Fibroblast of skin of back (primary cell): ENCODE measurements at regions not wholly inside any gene's neighbourhood (a gene's known extent, or its start where the extent isn't known, plus 50 kb on each side); places are given as distances from the start of the nearest gene placed in this dataset.

Experiments
- DNase-seq: peaks from one replicate; pipeline ENCODE4 v3.0.0-alpha.2; 2013

GRCh38 chr3:7915356-7915755 is 586.3 kb upstream of the LMCD1 start:
- DNase-seq, result no peak

DNA sequence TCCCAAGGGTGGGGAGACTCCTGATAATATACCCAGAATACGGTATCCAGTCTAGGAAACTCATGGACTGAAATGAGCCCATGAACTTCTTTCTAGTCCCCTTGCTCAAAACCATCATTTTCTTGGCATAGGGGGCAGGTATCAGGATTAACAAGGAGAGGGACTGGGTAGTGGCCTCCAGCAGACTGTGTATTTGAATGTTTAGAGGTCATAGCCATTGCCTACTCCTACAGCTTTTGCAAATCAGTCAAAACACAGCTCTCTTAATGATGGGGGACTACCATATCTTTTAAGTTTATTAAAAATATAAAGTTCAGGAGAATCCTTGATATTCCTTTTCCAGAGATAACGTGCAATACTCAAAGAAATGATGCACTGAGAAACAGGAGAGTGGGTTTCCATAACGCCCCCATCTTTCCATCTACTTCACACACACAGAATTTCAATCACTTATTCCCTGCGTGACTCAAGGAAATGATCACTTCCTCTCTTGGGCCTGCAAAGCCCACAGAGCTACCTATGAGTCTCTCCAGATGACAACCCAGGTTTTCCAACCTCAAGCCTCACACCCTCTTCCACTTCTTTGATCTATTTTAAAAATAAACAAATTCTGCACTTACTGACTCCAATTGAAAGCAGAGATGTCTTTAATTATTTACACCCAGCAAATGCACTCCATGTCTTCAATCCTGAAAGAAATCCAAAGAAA is 584.0 kb upstream of the LMCD1 start:
- DNase-seq, result no peak

- no peak for DNase-seq
These were observed 581.4 kb upstream of the LMCD1 start for GRCh38 chr3:7920211-7920610.

DNA sequence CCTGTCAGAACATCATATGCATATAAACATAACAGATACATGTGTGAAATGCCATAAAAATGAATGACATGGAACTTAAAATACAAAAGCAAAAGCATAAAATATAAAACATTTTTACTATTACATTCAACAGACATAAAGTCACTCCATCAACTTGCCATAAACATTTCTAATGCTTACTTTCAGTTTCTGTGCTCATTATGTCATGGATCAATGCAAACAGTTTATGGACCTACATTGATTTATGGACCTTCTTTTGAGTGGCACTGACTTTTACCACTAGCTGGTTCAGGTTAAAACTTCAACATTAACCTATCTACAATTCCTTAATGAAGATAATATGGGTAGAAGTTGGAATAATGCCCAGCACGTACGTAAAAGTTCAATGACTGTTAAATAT is 577.4 kb upstream of the LMCD1 start:
- DNase-seq, result no peak

- DNase-seq, result no peak
These were observed 574.6 kb upstream of the LMCD1 start for GRCh38 chr3:7927015-7927414.

DNA sequence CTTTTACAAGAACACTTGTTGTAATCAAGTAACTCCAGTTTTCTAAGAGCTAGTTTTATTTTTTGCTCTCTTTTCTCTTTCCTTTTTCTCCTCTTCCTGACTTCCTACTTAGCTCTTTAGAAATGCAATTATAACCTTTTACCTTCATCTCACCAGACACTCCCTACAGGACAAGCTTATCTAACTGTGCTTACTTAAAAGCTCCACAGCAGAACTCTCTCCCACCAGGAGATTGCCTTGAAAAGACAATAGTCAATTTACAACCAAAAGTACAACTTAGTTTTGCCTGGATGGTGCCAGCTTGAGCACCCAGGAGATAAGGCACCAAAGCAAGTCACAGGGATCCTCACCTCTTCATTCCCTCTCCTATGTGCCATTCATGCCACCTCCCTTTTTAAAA is 573.8 kb upstream of the LMCD1 start:
- DNase-seq, result no peak

DNA sequence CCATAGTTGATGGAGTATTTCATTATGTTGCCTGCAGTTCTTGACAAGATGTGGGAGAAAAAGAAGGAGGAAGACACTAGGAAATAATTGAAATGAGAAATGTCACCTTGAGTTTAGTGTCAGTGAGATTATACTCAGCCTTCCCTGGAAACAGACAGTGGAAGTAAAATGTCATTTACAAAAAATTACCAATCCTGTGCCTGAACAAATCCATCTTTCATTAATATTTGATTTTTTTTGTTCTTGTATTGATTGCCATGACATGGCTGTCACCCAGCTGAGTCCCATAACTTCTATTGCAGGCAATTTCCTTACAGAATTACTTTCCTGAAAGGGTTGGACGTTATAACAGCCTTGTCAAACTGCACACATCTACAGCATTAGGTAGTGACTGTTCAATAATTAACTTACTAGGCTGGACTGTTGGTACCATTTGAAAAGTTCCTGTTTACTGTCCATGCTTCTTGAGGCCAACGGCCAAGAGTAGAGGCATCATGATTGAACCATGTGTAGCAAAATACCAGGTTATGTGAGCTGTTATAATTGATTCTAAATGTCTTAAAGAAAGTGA is 572.2 kb upstream of the LMCD1 start:
- DNase-seq, result no peak

GRCh38 chr3:7934362-7934761 is 567.3 kb upstream of the LMCD1 start:
- no peak for DNase-seq

DNA sequence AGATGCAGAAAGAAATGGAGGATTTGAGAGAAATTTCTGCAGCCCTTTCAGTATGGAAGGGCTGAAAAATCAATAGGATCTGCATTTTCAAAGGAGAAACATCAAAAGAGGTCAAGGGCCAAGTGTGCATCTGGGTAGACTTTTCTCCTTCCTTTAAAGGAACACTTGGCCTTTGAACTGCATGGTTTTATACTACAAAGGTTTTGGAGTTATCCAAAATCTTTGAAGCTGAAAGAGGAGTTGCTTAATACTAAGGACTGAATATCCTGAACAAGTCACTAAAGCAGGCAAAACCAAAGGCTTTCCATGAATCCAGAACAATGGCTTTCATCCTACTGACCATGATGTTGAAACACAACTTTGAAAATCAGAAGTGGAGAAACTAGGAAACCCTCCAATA is 553.7 kb upstream of the LMCD1 start:
- DNase-seq, result no peak

DNA sequence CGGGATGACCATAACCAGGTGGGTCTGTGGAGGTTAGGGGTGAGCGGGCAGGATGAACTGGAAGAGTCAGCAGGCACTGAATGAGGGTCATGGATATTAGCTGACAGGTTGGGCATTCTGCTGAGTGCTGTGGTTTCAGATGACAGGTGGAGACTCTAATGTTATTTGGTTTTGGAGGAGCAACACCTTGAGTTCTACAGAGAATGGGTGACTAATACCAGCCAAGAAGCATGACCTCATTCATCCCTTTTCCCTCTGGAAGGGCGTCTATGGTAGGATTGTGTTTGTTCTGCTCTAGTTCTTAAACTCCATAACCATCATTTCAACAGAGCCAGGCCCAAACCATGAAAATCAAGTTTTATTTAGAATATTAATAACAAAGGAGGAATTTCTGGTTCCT is 550.7 kb upstream of the LMCD1 start:
- no peak for DNase-seq

GRCh38 chr3:7953449-7954014 is 548.1 kb upstream of the LMCD1 start:
- no peak for DNase-seq

- DNase-seq, result no peak
These were observed 544.6 kb upstream of the LMCD1 start for GRCh38 chr3:7957024-7957423.

- no peak for DNase-seq
These were observed 542.5 kb upstream of the LMCD1 start for GRCh38 chr3:7959094-7959493.

DNA sequence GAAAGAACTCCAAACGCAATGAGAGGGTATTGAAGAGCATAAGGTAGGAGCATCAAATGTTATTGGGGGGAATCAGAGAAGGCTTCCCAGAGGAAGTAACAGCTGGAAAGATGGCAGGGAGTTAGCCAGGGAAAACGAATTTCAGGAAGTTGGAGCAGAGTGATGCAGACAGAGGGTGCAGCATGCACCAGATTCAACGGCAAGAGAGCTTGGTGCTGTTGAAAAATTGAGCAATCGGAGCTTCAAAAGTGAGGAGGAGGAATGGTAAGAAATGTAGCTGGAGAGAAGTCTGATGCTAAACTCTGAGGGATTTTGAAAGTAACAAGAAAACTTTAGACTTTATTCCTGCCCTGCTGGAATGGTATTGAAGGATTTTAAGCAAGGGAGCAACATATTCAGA is 541.0 kb upstream of the LMCD1 start:
- DNase-seq, result no peak

DNA sequence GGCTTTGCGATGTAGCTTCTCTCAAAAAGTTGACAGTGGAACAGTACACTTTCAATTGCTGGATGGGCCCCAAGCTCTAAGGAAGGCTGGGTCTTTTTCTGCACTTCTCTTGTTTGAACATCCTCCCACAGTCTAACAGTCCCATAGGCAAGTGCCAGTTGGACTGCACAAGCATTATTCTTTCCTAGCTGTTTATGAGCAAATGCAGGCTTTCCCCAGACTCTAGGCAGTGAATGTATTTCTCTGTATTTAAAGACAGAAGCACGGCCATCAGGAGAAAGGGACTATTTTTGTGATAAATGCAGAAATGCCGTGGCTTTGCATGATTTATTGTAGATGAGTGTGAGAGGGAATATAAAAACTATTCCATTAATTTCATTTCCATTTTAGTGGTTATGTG is 539.3 kb upstream of the LMCD1 start:
- no peak for DNase-seq

- no peak for DNase-seq
These were observed 536.7 kb upstream of the LMCD1 start for GRCh38 chr3:7964899-7965298.

- DNase-seq, result no peak
These were observed 528.6 kb upstream of the LMCD1 start for GRCh38 chr3:7973006-7973405.

- DNase-seq, result peak; percentile 66
These were observed 524.2 kb upstream of the LMCD1 start for GRCh38 chr3:7977245-7978086.

GRCh38 chr3:7978087-7978422 is 523.6 kb upstream of the LMCD1 start:
- DNase-seq, result peak; percentile 11

- no peak for DNase-seq
These were observed 519.5 kb upstream of the LMCD1 start for GRCh38 chr3:7982126-7982525.

- no peak for DNase-seq
These were observed 502.2 kb upstream of the LMCD1 start for GRCh38 chr3:7999384-7999783.

DNA sequence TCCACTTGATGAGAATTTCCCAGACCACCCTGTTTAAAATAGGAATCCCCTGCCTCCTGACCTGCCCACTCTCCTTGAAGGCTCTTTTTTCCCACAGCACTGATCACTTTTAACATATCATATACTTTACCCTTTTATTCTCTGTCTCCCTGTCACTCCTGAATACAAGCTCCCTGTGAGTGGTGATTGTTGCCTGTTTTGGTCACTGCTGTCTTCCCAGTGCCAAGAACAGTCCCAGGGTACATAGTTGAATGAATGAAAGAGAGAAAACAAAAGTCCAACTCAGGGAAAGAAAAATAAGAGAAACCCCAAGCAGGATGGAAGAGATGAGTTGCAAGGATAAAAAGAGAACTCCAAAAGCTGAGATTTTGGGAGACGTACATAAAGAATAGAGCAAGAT is 500.3 kb upstream of the LMCD1 start:
- DNase-seq, result no peak

GRCh38 chr3:8001712-8002111 is 499.9 kb upstream of the LMCD1 start:
- DNase-seq, result no peak

GRCh38 chr3:8011902-8012301 is 489.7 kb upstream of the LMCD1 start:
- no peak for DNase-seq
